ENCODE measurements at regions not wholly inside any gene's neighbourhood (a gene's known extent, or its start where the extent isn't known, plus 50 kb on each side); places are given as distances from the start of the nearest gene placed in this dataset.
A peak's percentile ranks its signal among the peaks of the same experiment; 100 is the strongest.

- DNase-seq = no peak
- H3K36me3 ChIP-seq (replicated peaks) = no peaks in the 10 kb centered on the region
- H3K27ac ChIP-seq = no peak overlapping the region
- H3K4me3 ChIP-seq (ENCODE audit: low read depth, low read length) = no peak overlapping the region
- H3K27me3 ChIP-seq (replicated peaks) = no peaks in the 10 kb centered on the region
- in situ Hi-C loops (cut with HindIII; ENCODE audit: low pct_ligation_motif_present, low sequenced_read_pairs) = no loop called here
- no peak for TF ChIP-seq CTCF (IDR thresholded peaks at IDR 0.05; ENCODE audit: low read depth, low read length, missing control alignments)
Measured at GRCh38 chr12:20174528-20175175, 193.7 kb upstream of the PDE3A start.

DNA sequence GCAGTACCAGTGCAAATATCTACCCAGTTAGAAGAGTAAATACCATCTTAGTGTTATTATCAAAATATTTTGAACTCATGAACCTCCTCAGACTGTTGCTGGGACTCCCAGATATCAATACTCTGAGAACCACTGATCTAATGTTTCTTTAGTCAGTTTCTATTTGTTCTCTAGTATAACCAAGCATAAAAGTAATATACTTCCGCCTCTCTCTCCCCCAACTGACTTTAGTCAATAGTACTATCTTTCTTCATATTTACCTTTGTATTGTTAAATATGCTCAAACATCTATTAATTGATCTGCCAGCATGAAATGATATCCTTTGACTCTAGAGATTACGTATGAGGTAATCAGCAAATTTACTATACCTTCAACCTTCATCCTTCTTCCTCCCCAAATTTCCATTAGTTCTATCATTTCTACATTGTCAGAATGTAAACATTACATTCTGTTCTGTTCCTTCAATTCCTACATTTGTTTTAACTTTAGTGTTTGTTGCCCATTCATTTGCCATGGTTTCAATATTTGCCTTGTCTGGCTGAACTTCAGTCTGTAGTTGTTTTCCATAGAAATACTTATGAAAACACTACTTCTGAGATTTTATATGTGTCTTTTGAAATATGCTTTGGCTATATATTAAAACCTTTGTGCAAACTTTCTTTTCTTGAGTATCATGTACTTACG lies 192.5 kb upstream of the PDE3A start:
- H3K36me3 ChIP-seq (replicated peaks) = no peaks in the 10 kb centered on the region
- H3K4me3 ChIP-seq (ENCODE audit: low read depth, low read length) = no peak overlapping the region
- no peak for DNase-seq
- in situ Hi-C loops (cut with HindIII; ENCODE audit: low pct_ligation_motif_present, low sequenced_read_pairs) = no loop called here
- H3K27ac ChIP-seq = no peak overlapping the region
- TF ChIP-seq CTCF (IDR thresholded peaks at IDR 0.05; ENCODE audit: low read depth, low read length, missing control alignments) = no peak
- no peaks in the 10 kb centered on the region for H3K27me3 ChIP-seq (replicated peaks)

GRCh38 chr12:20181416-20182180 lies 186.7 kb upstream of the PDE3A start:
- TF ChIP-seq CTCF (IDR thresholded peaks at IDR 0.05; ENCODE audit: low read depth, low read length, missing control alignments) = no peak
- no peak overlapping the region for H3K27ac ChIP-seq
- no peak overlapping the region for H3K4me3 ChIP-seq (ENCODE audit: low read depth, low read length)
- in situ Hi-C loops (cut with HindIII; ENCODE audit: low pct_ligation_motif_present, low sequenced_read_pairs) = no loop called here
- no peaks in the 10 kb centered on the region for H3K36me3 ChIP-seq (replicated peaks)
- no peak for DNase-seq
- H3K27me3 ChIP-seq (replicated peaks) = no peaks in the 10 kb centered on the region

DNA sequence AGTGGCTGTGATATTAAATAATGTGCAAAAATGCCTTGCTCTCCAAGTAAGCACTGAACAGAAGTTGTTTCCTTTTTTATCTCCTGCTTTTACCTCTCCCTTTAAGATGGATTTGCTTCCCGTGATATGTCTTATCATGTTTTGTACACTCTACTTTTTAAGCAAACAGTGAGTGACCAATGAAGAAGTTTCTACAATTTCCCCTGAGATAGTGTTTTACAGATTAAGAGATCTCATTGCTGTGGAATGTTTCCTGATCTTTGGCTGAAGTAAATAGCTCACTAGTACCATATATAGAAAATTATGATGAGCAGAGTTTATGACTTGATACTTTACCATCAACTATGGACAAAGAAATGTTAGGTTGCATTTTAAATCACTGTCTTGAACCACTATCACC lies 184.8 kb upstream of the PDE3A start:
- Histone ChIP-seq H3K27ac (peak overlapping the region; percentile 40), H3K4me3 (ENCODE audit: low read depth, low read length) (no peak overlapping the region), H3K36me3 (replicated peaks) (no peaks in the 10 kb centered on the region), H3K27me3 (replicated peaks) (no peaks in the 10 kb centered on the region)
- DNase-seq = peak; percentile 15
- TF ChIP-seq CTCF (IDR thresholded peaks at IDR 0.05; ENCODE audit: low read depth, low read length, missing control alignments) = no peak
- in situ Hi-C loops (cut with HindIII; ENCODE audit: low pct_ligation_motif_present, low sequenced_read_pairs) = no loop called here

- Histone ChIP-seq H3K27me3 (replicated peaks) (no peaks in the 10 kb centered on the region), H3K36me3 (replicated peaks) (no peaks in the 10 kb centered on the region), H3K4me3 (ENCODE audit: low read depth, low read length) (no peak overlapping the region), H3K27ac (peak overlapping the region; percentile 40)
- in situ Hi-C loops (cut with HindIII; ENCODE audit: low pct_ligation_motif_present, low sequenced_read_pairs) = no loop called here
- TF ChIP-seq CTCF (IDR thresholded peaks at IDR 0.05; ENCODE audit: low read depth, low read length, missing control alignments) = no peak
- no peak for DNase-seq
Measured at GRCh38 chr12:20184514-20184913, 183.8 kb upstream of the PDE3A start.

Data from brain microvascular endothelial cell (primary cell).